Large intestine (tissue), 3 donors: ENCODE measurements at regions not wholly inside any gene's neighbourhood (a gene's known extent, or its start where the extent isn't known, plus 50 kb on each side); places are given as distances from the start of the nearest gene placed in this dataset.
A peak's percentile ranks its signal among the peaks of the same experiment; 100 is the strongest.

Experiments used
- DNase-seq, 2 donors: peaks; one replicate each; pipeline versions ENCODE4 v3.0.0 to v3.0.0-alpha.2; 2013
- H3K27ac ChIP-seq: one replicate; pipeline ENCODE4 v1.5.1; 2013; ENCODE audit warnings: low read length
- H3K27me3 ChIP-seq: 2 replicates; pipeline ENCODE4 v1.6.1; 2013; ENCODE audit warnings: low read length; ENCODE audit not compliant: control insufficient read depth, insufficient read depth
- H3K36me3 ChIP-seq: 2 replicates; pipeline ENCODE4 v1.6.1; 2013; ENCODE audit warnings: low read length; ENCODE audit not compliant: control insufficient read depth, insufficient read depth
- H3K4me1 ChIP-seq: one replicate; pipeline ENCODE4 v1.6.1; 2013; ENCODE audit warnings: low read length; ENCODE audit not compliant: control insufficient read depth, insufficient read depth
- H3K4me3 ChIP-seq: one replicate; pipeline ENCODE4 v1.5.1; 2013; ENCODE audit warnings: low read length
- H3K9me3 ChIP-seq: one replicate; pipeline ENCODE4 v1.6.1; 2013; ENCODE audit warnings: mild to moderate bottlenecking, low read depth, low read length, moderate library complexity; ENCODE audit not compliant: control insufficient read depth
- WGBS: methylation state at CpG from one replicate; pipeline ENCODE4 v1.1.5; 2013; ENCODE audit warnings: low lambda C conversion rate; ENCODE audit not compliant: insufficient coverage; 5-methylcytosine and 5-hydroxymethylcytosine counted together

DNA sequence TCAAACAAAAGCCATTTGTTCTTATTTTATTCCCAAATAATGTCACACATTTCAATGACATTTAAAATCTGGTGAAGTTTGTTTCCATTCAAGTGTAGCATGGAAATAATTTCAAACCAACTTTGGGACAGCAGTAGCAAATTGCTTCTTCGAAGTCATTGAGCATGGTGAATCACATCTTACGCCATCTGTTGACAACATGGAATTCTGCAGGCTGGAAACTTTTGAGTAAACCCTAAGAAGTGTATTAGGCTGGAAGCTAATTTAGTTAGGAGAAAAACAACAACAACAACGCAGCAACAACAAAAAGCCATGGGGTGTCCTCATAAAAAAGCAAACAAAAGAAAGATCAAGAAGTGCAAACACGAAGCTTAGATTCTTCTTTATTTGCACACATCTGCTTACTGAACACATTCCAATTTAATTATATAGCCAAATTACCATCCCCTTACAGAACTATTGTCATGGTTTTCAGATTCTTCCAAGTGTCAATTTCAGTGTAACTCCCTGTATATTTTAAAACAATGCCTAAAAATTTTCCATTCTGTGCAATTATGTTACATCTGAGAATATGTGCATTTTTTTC is 659.0 kb upstream of the CDH7 start:
- DNase-seq, result peak; percentile 3 to 5
- H3K27me3 ChIP-seq, result no peaks in the 10 kb centered on the region
- WGBS, result 33% methylated on average over 3 of the region's 4 CpGs
- no peaks in the 10 kb centered on the region for H3K4me1 ChIP-seq
- no peak overlapping the region for H3K4me3 ChIP-seq
- H3K9me3 ChIP-seq, result no peaks in the 10 kb centered on the region
- no peak overlapping the region for H3K27ac ChIP-seq
- no peaks in the 10 kb centered on the region for H3K36me3 ChIP-seq

DNA sequence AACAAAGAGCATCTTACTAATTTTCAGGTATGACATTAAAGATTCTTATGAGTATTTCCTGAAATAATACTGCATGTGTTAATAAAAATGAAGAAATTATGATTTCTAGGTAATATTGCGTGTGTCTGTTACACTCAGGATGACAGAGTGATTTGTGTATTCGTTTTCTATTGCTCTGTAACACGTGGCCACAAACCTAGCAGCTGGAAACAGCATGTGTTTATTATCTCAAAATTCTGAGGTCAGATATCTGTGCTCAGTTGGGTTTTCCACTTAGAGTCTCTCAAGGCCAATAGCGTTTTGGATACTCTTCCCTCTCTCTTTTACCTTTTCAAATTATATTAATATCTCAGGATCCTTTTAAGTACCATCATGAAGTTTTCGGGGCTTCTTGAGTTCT is 667.9 kb upstream of the CDH7 start:
- Histone ChIP-seq H3K4me1 (no peaks in the 10 kb centered on the region), H3K4me3 (no peak overlapping the region), H3K36me3 (no peaks in the 10 kb centered on the region), H3K27ac (no peak overlapping the region), H3K27me3 (no peaks in the 10 kb centered on the region), H3K9me3 (no peaks in the 10 kb centered on the region)
- 80% methylated on average over 1 of the region's 5 CpGs for WGBS
- DNase-seq, result no peak

DNA sequence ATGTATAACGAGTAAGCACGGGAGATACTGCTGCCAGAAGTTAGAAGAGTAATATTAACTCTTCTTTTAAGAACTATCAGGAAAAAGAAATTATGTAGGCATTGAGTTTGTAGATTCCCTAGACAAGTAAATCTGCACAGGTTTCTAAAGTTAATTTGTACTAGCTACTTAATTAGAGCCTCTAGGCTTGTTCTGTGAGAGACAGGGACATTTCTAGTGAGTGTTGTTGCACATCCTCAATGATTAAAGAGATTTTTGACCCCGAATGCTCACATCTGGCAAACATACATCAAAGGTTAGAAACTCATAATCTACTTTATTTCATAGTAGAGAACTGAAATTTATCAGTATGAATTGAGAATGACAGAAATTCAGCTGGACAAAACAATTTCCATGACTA is 669.0 kb upstream of the CDH7 start:
- Histone ChIP-seq H3K36me3 (no peaks in the 10 kb centered on the region), H3K4me3 (no peak overlapping the region), H3K27me3 (no peaks in the 10 kb centered on the region), H3K9me3 (no peaks in the 10 kb centered on the region), H3K4me1 (no peaks in the 10 kb centered on the region), H3K27ac (no peak overlapping the region)
- 57% methylated on average over 2 of the region's 3 CpGs for WGBS
- no peak for DNase-seq

DNA sequence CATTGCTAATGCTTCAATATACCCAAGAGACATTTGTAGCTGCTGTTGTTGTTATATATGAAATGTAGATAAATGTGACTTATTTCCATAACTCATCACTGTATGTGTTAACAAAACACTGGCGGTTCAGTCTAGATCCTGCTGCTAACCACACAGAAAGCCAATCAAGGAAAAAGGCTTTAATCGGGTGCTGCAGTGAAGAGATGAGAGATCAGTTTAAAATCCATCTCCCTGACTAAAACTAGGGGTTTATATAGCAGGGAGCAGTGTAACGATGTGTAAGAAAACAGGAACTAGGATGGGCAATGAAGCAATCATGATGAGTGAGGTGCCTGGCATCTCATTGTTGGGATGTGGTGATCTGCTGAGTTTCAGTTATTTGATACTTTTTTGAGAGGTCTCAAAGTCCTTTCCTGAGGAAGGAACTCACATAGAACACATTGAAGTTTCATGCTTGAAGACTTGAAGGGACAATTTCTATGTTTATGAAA is 677.7 kb upstream of the CDH7 start:
- Histone ChIP-seq H3K4me3 (no peak overlapping the region), H3K27me3 (no peaks in the 10 kb centered on the region), H3K27ac (no peak overlapping the region), H3K9me3 (no peaks in the 10 kb centered on the region), H3K36me3 (no peaks in the 10 kb centered on the region), H3K4me1 (no peaks in the 10 kb centered on the region)
- DNase-seq, result no peak
- WGBS, result 80% methylated on average over 1 of the region's 3 CpGs

DNA sequence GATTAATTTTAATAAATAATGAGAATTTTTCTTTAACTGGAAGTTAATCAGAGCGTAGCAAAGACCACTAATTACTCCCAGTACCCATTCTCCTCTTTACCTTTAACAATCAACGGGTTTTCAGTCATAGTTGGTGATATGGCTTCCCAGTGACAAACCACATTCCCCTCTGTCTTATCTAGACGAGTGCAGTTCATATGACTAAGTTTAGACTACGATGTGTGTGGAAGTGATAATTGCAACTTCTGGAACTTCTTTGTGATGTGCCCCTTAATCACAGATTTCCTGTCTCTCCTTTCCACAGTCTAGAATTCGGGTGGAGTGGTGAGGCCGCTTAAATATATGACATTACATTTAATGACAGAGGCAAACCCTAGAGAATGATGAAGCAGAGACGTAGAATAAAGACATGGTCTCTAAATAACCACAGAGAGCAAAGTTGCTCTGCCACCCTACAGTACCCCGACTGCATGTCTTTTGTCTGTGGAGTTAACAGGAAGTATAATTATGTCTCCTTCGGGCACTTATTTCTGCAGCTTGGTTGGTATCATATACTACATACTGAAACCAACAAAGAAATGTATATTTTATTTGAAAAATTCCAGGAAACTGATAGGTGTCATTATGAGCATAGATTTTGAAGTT is 693.3 kb upstream of the CDH7 start:
- no CpG with 5 or more reads among the region's 9 CpGs for WGBS
- Histone ChIP-seq H3K9me3 (no peaks in the 10 kb centered on the region), H3K27me3 (no peaks in the 10 kb centered on the region), H3K4me3 (no peak overlapping the region), H3K36me3 (no peaks in the 10 kb centered on the region), H3K27ac (no peak overlapping the region), H3K4me1 (no peaks in the 10 kb centered on the region)
- DNase-seq, result no peak

DNA sequence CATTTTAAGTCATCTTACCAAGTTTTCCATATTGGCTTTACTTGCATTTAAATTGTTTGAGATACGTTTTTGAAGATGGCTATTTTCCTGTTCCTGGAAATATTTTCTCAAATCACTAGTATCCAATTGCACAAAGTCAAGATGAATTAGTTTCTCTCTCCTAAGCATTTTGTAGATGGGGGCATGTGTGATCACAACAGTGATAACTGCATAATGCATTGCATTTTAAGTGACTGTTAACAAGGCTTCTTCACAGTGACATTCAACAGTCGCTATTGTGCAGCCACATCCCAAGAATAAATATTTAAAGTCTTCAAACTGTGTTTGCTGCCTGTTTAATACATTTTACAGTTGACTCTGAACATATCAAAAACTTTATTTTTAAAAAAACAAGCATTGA is 694.2 kb upstream of the CDH7 start:
- Histone ChIP-seq H3K4me3 (no peak overlapping the region), H3K36me3 (no peaks in the 10 kb centered on the region), H3K27ac (no peak overlapping the region), H3K4me1 (no peaks in the 10 kb centered on the region), H3K9me3 (no peaks in the 10 kb centered on the region), H3K27me3 (no peaks in the 10 kb centered on the region)
- DNase-seq, result no peak
- WGBS, result 80% methylated on average over 1 of the region's 2 CpGs

DNA sequence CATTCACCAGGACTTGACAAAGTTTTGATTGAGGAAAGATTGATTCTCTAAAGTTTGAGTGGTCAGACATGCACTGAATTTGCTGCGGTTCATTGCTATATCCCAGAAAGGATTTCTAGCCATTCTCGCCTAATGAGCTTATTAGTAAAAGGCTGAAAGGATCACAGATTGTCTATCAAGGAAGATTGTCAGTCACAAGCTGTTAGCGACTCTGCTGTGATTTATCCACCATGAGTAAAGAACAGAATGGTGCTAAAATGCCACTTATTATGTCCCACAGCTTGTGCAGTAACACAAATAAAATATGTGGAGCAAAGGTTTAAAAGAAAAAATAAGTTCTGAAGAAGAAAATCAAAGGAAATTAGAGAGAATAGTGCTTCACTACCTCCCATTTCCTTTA is 701.2 kb upstream of the CDH7 start:
- no peaks in the 10 kb centered on the region for H3K27me3 ChIP-seq
- H3K4me3 ChIP-seq, result no peak overlapping the region
- H3K9me3 ChIP-seq, result no peaks in the 10 kb centered on the region
- DNase-seq, result no peak
- 77% methylated on average over 3 of the region's 3 CpGs for WGBS
- H3K4me1 ChIP-seq, result no peaks in the 10 kb centered on the region
- H3K36me3 ChIP-seq, result no peaks in the 10 kb centered on the region
- H3K27ac ChIP-seq, result no peak overlapping the region

DNA sequence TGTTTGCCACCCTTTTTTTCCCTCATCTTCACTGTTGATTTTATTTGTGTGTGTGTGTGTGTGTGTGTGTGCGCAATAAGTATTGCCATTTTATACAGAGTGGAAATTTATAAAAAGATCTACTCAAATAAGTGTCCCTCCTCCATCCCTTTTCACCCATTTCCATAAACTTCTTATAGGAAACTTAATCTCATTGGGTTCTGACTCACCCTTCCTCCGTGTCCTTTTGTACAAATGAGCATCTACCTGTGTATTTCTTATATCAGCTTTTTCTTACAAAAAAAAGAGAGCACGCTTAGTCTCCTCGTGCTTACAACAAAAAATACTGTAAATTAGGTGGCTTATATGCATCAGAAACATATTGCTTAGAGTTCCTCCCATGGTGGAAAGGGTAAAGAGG is 711.2 kb upstream of the CDH7 start:
- H3K27me3 ChIP-seq, result no peaks in the 10 kb centered on the region

DNA sequence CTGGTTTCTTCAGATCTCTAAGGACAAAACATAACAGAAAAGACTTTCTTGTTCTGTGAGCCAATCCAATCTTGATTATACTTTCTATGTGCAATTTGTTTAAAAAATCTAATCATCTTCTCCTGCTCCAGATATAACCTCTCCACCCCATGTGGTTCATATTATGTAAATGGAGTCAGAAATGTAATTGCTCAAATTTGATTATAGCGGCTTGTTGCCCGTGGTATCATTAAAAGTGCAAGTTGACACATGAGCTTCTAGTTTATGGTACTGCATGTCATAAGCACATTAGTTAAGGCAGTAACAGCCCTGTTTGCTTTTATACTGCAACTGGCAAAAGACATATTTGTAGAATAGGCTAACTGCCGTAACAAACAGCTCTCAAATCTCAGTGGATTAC is 715.1 kb upstream of the CDH7 start:
- no peak overlapping the region for H3K27ac ChIP-seq
- no peaks in the 10 kb centered on the region for H3K4me1 ChIP-seq
- no peak for DNase-seq
- no peak overlapping the region for H3K4me3 ChIP-seq
- H3K9me3 ChIP-seq, result no peaks in the 10 kb centered on the region
- no peaks in the 10 kb centered on the region for H3K36me3 ChIP-seq
- no peaks in the 10 kb centered on the region for H3K27me3 ChIP-seq
- WGBS, result no CpG with 5 or more reads among the region's 3 CpGs

More for the DNA sequence above, 711.2 kb upstream of the CDH7 start:
- H3K4me1 ChIP-seq, result no peaks in the 10 kb centered on the region
- no peaks in the 10 kb centered on the region for H3K36me3 ChIP-seq
- 83% methylated on average over 1 of the region's 4 CpGs for WGBS
- no peak for DNase-seq
- H3K4me3 ChIP-seq, result no peak overlapping the region
- H3K27ac ChIP-seq, result no peak overlapping the region
- no peaks in the 10 kb centered on the region for H3K9me3 ChIP-seq

DNA sequence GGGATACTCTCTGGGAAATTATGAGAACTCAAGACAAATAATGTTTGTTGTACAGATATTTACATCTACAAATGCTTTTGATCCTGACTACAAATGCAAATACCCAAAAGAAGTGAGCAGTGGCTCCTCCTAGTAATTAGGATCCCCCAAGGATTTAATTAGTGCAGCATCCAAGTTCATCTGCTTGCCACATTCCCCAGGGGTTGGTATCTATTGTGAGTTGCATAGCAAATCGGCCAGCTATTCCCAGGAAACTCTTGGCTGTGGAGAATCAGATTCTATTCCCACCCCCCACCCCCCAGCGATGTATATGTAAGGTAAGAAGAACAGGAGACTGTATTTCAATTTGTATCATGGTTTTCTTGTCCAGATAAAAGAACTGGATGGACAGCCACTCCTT is 725.1 kb upstream of the CDH7 start:
- H3K9me3 ChIP-seq, result peaks cover 3% of the 10 kb centered on the region
- WGBS, result no CpG with 5 or more reads among the region's 2 CpGs

DNA sequence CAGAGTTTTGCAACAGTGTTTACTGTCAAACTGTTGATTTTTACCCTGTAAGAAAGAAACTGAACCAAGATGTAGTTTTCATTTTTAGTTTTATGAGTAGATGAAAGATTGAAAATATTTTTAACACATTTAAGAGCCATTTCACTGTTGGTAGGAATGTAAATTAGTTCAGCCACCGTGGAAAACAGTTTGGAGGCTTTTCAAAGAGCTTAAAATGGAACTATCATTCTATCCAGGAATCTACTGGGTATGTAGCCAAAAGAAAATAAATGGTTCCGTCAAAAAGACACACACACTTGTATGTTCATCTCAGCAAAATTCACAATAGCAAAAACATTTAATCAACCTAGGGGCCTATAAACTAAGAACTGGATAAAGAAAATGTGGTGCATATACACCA is 729.8 kb upstream of the CDH7 start:
- Histone ChIP-seq H3K36me3 (no peaks in the 10 kb centered on the region), H3K4me1 (no peaks in the 10 kb centered on the region), H3K27me3 (no peaks in the 10 kb centered on the region), H3K27ac (no peak overlapping the region), H3K4me3 (no peak overlapping the region), H3K9me3 (no peaks in the 10 kb centered on the region)
- 100% methylated on average over 1 of the region's 2 CpGs for WGBS
- DNase-seq, result no peak

More for the DNA sequence above, 725.1 kb upstream of the CDH7 start:
- H3K36me3 ChIP-seq, result no peaks in the 10 kb centered on the region
- no peaks in the 10 kb centered on the region for H3K4me1 ChIP-seq
- H3K4me3 ChIP-seq, result no peak overlapping the region
- no peak for DNase-seq
- H3K27ac ChIP-seq, result no peak overlapping the region
- H3K27me3 ChIP-seq, result no peaks in the 10 kb centered on the region
